IMR-90 (cell line): ENCODE measurements at regions not wholly inside any gene's neighbourhood (a gene's known extent, or its start where the extent isn't known, plus 50 kb on each side); places are given as distances from the start of the nearest gene placed in this dataset.

Source experiments
- BHLHE40 ChIP-seq: fragments of 150-350 bp; IDR thresholded peaks from 2 replicates; pipeline ENCODE4 v1.6.1; 2016; ENCODE audit warnings: mild to moderate bottlenecking, low read depth, low read length
- CEBPB ChIP-seq: IDR thresholded peaks from 2 replicates; pipeline ENCODE4 v1.6.1; 2012; ENCODE audit warnings: low read depth, low read length, improper control_type of control experiment
- CTCF ChIP-seq: conservative IDR thresholded peaks from 2 replicates; pipeline ENCODE4 v1.5.1; 2012; ENCODE audit warnings: mild to moderate bottlenecking, low read depth, low read length, improper control_type of control experiment
- ELK1 ChIP-seq: fragments of 150-350 bp; IDR thresholded peaks from 2 replicates; pipeline ENCODE4 v1.6.1; 2016; ENCODE audit warnings: low read depth, mild to moderate bottlenecking, low read length, moderate library complexity, borderline replicate concordance
- MAFK ChIP-seq: IDR thresholded peaks from 2 replicates; pipeline ENCODE4 v1.6.1; 2012; ENCODE audit warnings: low read depth, low read length, improper control_type of control experiment
- MXI1 ChIP-seq: IDR thresholded peaks from 2 replicates; pipeline ENCODE4 v1.6.1; 2012; ENCODE audit warnings: low read depth, mild to moderate bottlenecking, low read length, moderate library complexity, borderline replicate concordance
- NFE2L2 ChIP-seq: fragments of 150-350 bp; IDR thresholded peaks from 2 replicates; pipeline ENCODE4 v1.6.1; 2016; ENCODE audit warnings: low read depth, mild to moderate bottlenecking, low read length
- POLR2A ChIP-seq: IDR thresholded peaks from 2 replicates; pipeline ENCODE4 v1.6.1; 2012; ENCODE audit warnings: mild to moderate bottlenecking, low read depth, low read length
- RAD21 ChIP-seq: IDR thresholded peaks from 2 replicates; pipeline ENCODE4 v1.6.1; 2012; ENCODE audit warnings: low read length, improper control_type of control experiment
- RFX5 ChIP-seq: IDR thresholded peaks from 2 replicates; pipeline ENCODE4 v1.8.0; 2012; ENCODE audit warnings: low read depth, mild to moderate bottlenecking, low read length, moderate library complexity
- SMC3 ChIP-seq: fragments of 150-350 bp; IDR thresholded peaks from 2 replicates; pipeline ENCODE4 v1.6.1; 2016; ENCODE audit warnings: low read depth, mild to moderate bottlenecking, antibody characterized with exemption, low read length, moderate library complexity
- USF2 ChIP-seq: fragments of 150-350 bp; IDR thresholded peaks from 2 replicates; pipeline ENCODE4 v1.6.1; 2017; ENCODE audit warnings: mild to moderate bottlenecking, antibody characterized with exemption, low read length, low read depth

GRCh38 chr15:77685082-77685815 is 52.5 kb upstream of the LINGO1 start:
- no peak for TF ChIP-seq RFX5
- TF ChIP-seq POLR2A, result no peak
- TF ChIP-seq CTCF, result no peak
- no peak for TF ChIP-seq SMC3
- TF ChIP-seq ELK1, result no peak
- no peak for TF ChIP-seq RAD21
- TF ChIP-seq CEBPB, result no peak
- TF ChIP-seq USF2, result no peak
- TF ChIP-seq MAFK, result no peak
- no peak for TF ChIP-seq MXI1
- no peak for TF ChIP-seq BHLHE40
- TF ChIP-seq NFE2L2, result no peak
